ENCODE measurements at regions not wholly inside any gene's neighbourhood (a gene's known extent, or its start where the extent isn't known, plus 50 kb on each side); places are given as distances from the start of the nearest gene placed in this dataset.

GRCh38 chr11:134552749-134553148, 140.7 kb upstream of the B3GAT1 start:
- ATAC-seq, result no peak
- Mint-ChIP-seq H3K36me3 (no peaks in the 10 kb centered on the region), H3K27me3 (ENCODE audit: low read depth) (peaks cover 5% of the 10 kb centered on the region; the same call in 1 of the 2 replicates), H3K27ac (no peak overlapping the region), H3K4me3 (no peak overlapping the region), H3K4me1 (no peaks in the 10 kb centered on the region), H3K9me3 (peaks cover 12% of the 10 kb centered on the region)
- ChIA-PET CTCF (no interaction called here), POLR2A (no interaction called here)
- TF ChIP-seq ATF6 (CRISPR knock-in tag; IDR thresholded peaks at IDR 0.05) (no peak), CBFB (CRISPR knock-in tag; IDR thresholded peaks at IDR 0.05; ENCODE audit: low read depth) (no peak), ZNF232 (CRISPR knock-in tag; IDR thresholded peaks at IDR 0.05) (no peak), ZNF138 (CRISPR knock-in tag; conservative IDR thresholded peaks at IDR 0.05) (no peak), ZNF263 (CRISPR knock-in tag; IDR thresholded peaks at IDR 0.05; ENCODE audit: low read depth) (no peak), FOXJ3 (CRISPR knock-in tag; IDR thresholded peaks at IDR 0.05; ENCODE audit: borderline replicate concordance) (no peak), ERG (CRISPR knock-in tag; IDR thresholded peaks at IDR 0.05) (no peak)
- TF ChIP-seq, protein P1, sequence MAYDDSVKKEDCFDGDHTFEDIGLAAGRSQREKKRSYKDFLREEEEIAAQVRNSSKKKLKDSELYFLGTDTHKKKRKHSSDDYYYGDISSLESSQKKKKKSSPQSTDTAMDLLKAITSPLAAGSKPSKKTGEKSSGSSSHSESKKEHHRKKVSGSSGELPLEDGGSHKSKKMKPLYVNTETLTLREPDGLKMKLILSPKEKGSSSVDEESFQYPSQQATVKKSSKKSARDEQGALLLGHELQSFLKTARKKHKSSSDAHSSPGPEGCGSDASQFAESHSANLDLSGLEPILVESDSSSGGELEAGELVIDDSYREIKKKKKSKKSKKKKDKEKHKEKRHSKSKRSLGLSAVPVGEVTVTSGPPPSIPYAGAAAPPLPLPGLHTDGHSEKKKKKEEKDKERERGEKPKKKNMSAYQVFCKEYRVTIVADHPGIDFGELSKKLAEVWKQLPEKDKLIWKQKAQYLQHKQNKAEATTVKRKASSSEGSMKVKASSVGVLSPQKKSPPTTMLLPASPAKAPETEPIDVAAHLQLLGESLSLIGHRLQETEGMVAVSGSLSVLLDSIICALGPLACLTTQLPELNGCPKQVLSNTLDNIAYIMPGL (CRISPR knock-in tag; IDR thresholded peaks at IDR 0.05), result no peak
- TF ChIP-seq, protein P2, sequence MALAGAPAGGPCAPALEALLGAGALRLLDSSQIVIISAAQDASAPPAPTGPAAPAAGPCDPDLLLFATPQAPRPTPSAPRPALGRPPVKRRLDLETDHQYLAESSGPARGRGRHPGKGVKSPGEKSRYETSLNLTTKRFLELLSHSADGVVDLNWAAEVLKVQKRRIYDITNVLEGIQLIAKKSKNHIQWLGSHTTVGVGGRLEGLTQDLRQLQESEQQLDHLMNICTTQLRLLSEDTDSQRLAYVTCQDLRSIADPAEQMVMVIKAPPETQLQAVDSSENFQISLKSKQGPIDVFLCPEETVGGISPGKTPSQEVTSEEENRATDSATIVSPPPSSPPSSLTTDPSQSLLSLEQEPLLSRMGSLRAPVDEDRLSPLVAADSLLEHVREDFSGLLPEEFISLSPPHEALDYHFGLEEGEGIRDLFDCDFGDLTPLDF (CRISPR knock-in tag; IDR thresholded peaks at IDR 0.05), result no peak
- TF ChIP-seq, protein P3, sequence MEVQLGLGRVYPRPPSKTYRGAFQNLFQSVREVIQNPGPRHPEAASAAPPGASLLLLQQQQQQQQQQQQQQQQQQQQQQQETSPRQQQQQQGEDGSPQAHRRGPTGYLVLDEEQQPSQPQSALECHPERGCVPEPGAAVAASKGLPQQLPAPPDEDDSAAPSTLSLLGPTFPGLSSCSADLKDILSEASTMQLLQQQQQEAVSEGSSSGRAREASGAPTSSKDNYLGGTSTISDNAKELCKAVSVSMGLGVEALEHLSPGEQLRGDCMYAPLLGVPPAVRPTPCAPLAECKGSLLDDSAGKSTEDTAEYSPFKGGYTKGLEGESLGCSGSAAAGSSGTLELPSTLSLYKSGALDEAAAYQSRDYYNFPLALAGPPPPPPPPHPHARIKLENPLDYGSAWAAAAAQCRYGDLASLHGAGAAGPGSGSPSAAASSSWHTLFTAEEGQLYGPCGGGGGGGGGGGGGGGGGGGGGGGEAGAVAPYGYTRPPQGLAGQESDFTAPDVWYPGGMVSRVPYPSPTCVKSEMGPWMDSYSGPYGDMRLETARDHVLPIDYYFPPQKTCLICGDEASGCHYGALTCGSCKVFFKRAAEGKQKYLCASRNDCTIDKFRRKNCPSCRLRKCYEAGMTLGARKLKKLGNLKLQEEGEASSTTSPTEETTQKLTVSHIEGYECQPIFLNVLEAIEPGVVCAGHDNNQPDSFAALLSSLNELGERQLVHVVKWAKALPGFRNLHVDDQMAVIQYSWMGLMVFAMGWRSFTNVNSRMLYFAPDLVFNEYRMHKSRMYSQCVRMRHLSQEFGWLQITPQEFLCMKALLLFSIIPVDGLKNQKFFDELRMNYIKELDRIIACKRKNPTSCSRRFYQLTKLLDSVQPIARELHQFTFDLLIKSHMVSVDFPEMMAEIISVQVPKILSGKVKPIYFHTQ (CRISPR knock-in tag; IDR thresholded peaks at IDR 0.05), result no peak
- TF ChIP-seq, protein P4, sequence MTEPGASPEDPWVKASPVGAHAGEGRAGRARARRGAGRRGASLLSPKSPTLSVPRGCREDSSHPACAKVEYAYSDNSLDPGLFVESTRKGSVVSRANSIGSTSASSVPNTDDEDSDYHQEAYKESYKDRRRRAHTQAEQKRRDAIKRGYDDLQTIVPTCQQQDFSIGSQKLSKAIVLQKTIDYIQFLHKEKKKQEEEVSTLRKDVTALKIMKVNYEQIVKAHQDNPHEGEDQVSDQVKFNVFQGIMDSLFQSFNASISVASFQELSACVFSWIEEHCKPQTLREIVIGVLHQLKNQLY (CRISPR knock-in tag; IDR thresholded peaks at IDR 0.05), result no peak
- DNase-seq (ENCODE audit: low spot score), result no peak

DNA sequence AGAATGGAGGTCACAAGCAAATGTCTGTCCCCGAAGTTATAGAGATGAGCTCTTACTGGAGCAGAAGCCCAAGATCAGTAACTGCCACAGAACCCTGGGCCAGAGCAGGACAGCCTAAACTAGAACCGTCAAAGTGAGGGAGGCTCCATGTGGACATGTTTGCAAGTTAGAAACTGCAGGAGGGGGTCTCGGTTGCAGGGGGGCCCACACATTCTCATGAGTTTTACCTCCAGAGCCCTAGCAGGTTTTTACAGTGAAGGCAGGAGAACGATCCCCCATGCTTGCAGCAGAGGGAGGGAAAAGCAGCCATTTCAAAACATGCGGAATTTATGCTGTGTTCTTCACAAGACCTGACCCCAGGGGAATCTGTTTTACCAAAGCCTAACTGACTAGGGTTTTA, 133.5 kb upstream of the B3GAT1 start:
- Mint-ChIP-seq H3K4me3 (no peak overlapping the region), H3K36me3 (peaks cover 4% of the 10 kb centered on the region; the same call in 1 of the 2 replicates), H3K4me1 (peaks cover 15% of the 10 kb centered on the region), H3K9me3 (peaks cover 18% of the 10 kb centered on the region), H3K27ac (no peak overlapping the region), H3K27me3 (ENCODE audit: low read depth) (peaks cover 2% of the 10 kb centered on the region; the same call in 1 of the 2 replicates)
- TF ChIP-seq ATF6 (CRISPR knock-in tag; IDR thresholded peaks at IDR 0.05), result no peak
- no peak for TF ChIP-seq PREB (CRISPR knock-in tag; IDR thresholded peaks at IDR 0.05; ENCODE audit: borderline replicate concordance)
- TF ChIP-seq PRRX2 (CRISPR knock-in tag; IDR thresholded peaks at IDR 0.05), result no peak
- TF ChIP-seq TEAD1 (CRISPR knock-in tag; IDR thresholded peaks at IDR 0.05), result no peak
- no peak for TF ChIP-seq ZNF317 (CRISPR knock-in tag; IDR thresholded peaks at IDR 0.05; ENCODE audit: borderline replicate concordance, low read depth)
- TF ChIP-seq SOX15 (CRISPR knock-in tag; IDR thresholded peaks at IDR 0.05), result no peak
- TF ChIP-seq FOXK1 (CRISPR knock-in tag; IDR thresholded peaks at IDR 0.05), result no peak
- TF ChIP-seq, protein P4 (CRISPR knock-in tag; IDR thresholded peaks at IDR 0.05), result no peak
- TF ChIP-seq CBFB (CRISPR knock-in tag; IDR thresholded peaks at IDR 0.05; ENCODE audit: low read depth), result no peak
- no peak for TF ChIP-seq ZNF219 (CRISPR knock-in tag; IDR thresholded peaks at IDR 0.05; ENCODE audit: borderline replicate concordance)
- no peak for TF ChIP-seq JAZF1 (CRISPR knock-in tag; IDR thresholded peaks at IDR 0.05)
- ChIA-PET POLR2A (no interaction called here), CTCF (no interaction called here)
- ATAC-seq, result no peak
- DNase-seq (ENCODE audit: low spot score), result no peak

All from WTC11 (cell line).